Neuronal stem cell (in vitro differentiated cells): ENCODE measurements at regions not wholly inside any gene's neighbourhood (a gene's known extent, or its start where the extent isn't known, plus 50 kb on each side); places are given as distances from the start of the nearest gene placed in this dataset.
"Not testable (repeated sequence)": the region's sequence is repeated elsewhere in the genome, so short reads cannot be mapped to it uniquely, and the experiment has no call there.

Experiments
- DNase-seq: peaks from one replicate; pipeline ENCODE4 v3.0.0-alpha.2; 2013; ENCODE audit warnings: low spot score
- H2AFZ ChIP-seq: one replicate; pipeline ENCODE4 v1.6.1; 2013; ENCODE audit warnings: mild to moderate bottlenecking, low read length, inconsistent platforms
- H2AK5ac ChIP-seq: 2 replicates; pipeline ENCODE4 v1.6.1; 2013; ENCODE audit warnings: low read depth, mild to moderate bottlenecking, inconsistent platforms, low read length, moderate library complexity, mixed read lengths
- H2BK120ac ChIP-seq: 2 replicates; pipeline ENCODE4 v1.6.1; 2013; ENCODE audit warnings: low read depth, mild to moderate bottlenecking, inconsistent platforms, low read length, moderate library complexity, mixed read lengths
- H2BK12ac ChIP-seq: one replicate; pipeline ENCODE4 v1.6.1; 2013; ENCODE audit warnings: low read length, inconsistent platforms
- H2BK15ac ChIP-seq: 2 replicates; pipeline ENCODE4 v1.6.1; 2013; ENCODE audit warnings: mild to moderate bottlenecking, low read length, inconsistent platforms, mixed read lengths
- H2BK5ac ChIP-seq: one replicate; pipeline ENCODE4 v1.6.1; 2013; ENCODE audit warnings: inconsistent platforms, mild to moderate bottlenecking, low read length, moderate library complexity
- H3K14ac ChIP-seq: one replicate; pipeline ENCODE4 v1.6.1; 2013; ENCODE audit warnings: low read length, inconsistent platforms
- H3K18ac ChIP-seq: 2 replicates; pipeline ENCODE4 v1.6.1; 2013; ENCODE audit warnings: low read length, inconsistent platforms
- H3K23ac ChIP-seq: 2 replicates; pipeline ENCODE4 v1.6.1; 2013; ENCODE audit warnings: low read depth, mild to moderate bottlenecking, mixed read lengths, low read length, inconsistent platforms; ENCODE audit not compliant: poor library complexity
- H3K27ac ChIP-seq: replicated peaks from 3 replicates; pipeline ENCODE4 v1.5.1; 2013; ENCODE audit warnings: low read length, inconsistent platforms
- H3K27me3 ChIP-seq, 3 experiments: 2 replicates each; pipeline ENCODE4 v1.6.1; 2013; ENCODE audit warnings: low read length in 3 of 3, mild to moderate bottlenecking in 2 of 3, inconsistent platforms in 1 of 3, low read depth in 1 of 3, mixed read lengths in 1 of 3, moderate library complexity in 1 of 3; ENCODE audit not compliant: control insufficient read depth in 3 of 3, insufficient read depth in 3 of 3
- H3K36me3 ChIP-seq, 2 donors: replicated peaks in 1 of 2; 2 replicates each; pipeline ENCODE4 v1.6.1; 2013; ENCODE audit warnings: low read length in 2 of 2; ENCODE audit not compliant: control insufficient read depth in 2 of 2, insufficient read depth in 2 of 2
- H3K4ac ChIP-seq: 2 replicates; pipeline ENCODE4 v1.6.1; 2013; ENCODE audit warnings: inconsistent platforms, mild to moderate bottlenecking, low read length, moderate library complexity
- H3K4me1 ChIP-seq, 2 donors: 1 replicate in 1 of 2; 2 replicates in 1 of 2; pipeline ENCODE4 v1.6.1; 2013; ENCODE audit warnings: low read length in 2 of 2, low read depth in 1 of 2; ENCODE audit not compliant: control insufficient read depth in 2 of 2, insufficient read depth in 1 of 2
- H3K4me2 ChIP-seq: one replicate; pipeline ENCODE4 v1.6.1; 2013; ENCODE audit warnings: mild to moderate bottlenecking, low read length, inconsistent platforms; ENCODE audit not compliant: insufficient read depth, poor library complexity, severe bottlenecking
- H3K4me3 ChIP-seq, 2 donors: 2 replicates each; pipeline ENCODE4 v1.5.1; 2013; ENCODE audit warnings: low read length in 2 of 2, mild to moderate bottlenecking in 2 of 2, inconsistent platforms in 1 of 2, moderate library complexity in 1 of 2
- H3K79me1 ChIP-seq: one replicate; pipeline ENCODE4 v1.6.1; 2013; ENCODE audit warnings: low read depth, mild to moderate bottlenecking, inconsistent platforms, low read length, moderate library complexity
- H3K9ac ChIP-seq: one replicate; pipeline ENCODE4 v1.6.1; 2013; ENCODE audit warnings: mild to moderate bottlenecking, low read depth, low read length, inconsistent platforms; ENCODE audit not compliant: poor library complexity
- H3K9me3 ChIP-seq, 2 donors: replicated peaks in 1 of 2; 2 replicates each; pipeline versions ENCODE3 to v1.6.1; 2013; ENCODE audit warnings: low read length in 2 of 2, mild to moderate bottlenecking in 2 of 2, inconsistent platforms in 1 of 2, low read depth in 1 of 2, mixed read lengths in 1 of 2, moderate library complexity in 1 of 2; ENCODE audit not compliant: control insufficient read depth in 2 of 2, insufficient read depth in 1 of 2
- H4K8ac ChIP-seq: one replicate; pipeline ENCODE4 v1.6.1; 2013; ENCODE audit warnings: low read depth, mild to moderate bottlenecking, inconsistent platforms, low read length, moderate library complexity
- H4K91ac ChIP-seq: one replicate; pipeline ENCODE4 v1.6.1; 2013; ENCODE audit warnings: low read length, low read depth, mild to moderate bottlenecking, inconsistent platforms; ENCODE audit not compliant: poor library complexity
- whole genome bisulfite sequencing, 2 donors: extraction: QIAGEN DNeasy Blood & Tissue Kit; methylation state at CpG; one replicate each; pipeline ENCODE4 v1.1.7; 2013; ENCODE audit warnings: missing lambda C conversion rate in 2 of 2, mixed read lengths in 1 of 2; ENCODE audit not compliant: insufficient read length in 2 of 2, insufficient replicate concordance in 1 of 2; ENCODE audit errors: extremely low coverage in 2 of 2; 5-methylcytosine and 5-hydroxymethylcytosine counted together

DNA sequence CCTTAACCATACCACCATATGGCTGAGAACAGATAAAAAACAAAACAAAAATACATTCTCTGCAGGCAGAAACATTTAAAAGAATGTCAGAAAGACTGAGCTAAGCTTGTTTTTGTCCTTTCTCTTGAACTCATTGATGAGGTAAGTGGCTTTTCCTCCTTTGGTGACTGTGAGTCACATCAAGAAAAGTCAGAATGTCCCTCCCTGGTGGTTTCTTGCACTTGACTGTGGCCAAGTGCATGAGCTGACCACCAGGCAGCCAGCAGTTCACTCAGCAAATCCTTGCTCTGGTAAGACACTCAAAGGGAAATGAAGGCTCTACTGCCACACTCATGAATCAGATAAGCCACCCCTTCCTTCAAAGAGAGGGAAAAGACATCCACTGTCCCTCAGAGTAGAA, 970.9 kb downstream of the TAF11L14 start:
- H3K23ac ChIP-seq, result no peak overlapping the region
- H3K27ac ChIP-seq, result no peak overlapping the region
- H3K4me1 ChIP-seq, result no peaks in the 10 kb centered on the region
- no peaks in the 10 kb centered on the region for H3K9me3 ChIP-seq
- H3K9ac ChIP-seq, result no peak overlapping the region
- no peaks in the 10 kb centered on the region for H3K27me3 ChIP-seq
- H3K14ac ChIP-seq, result no peak overlapping the region
- H2BK15ac ChIP-seq, result no peak overlapping the region
- H4K8ac ChIP-seq, result no peak overlapping the region
- no peaks in the 10 kb centered on the region for H3K79me1 ChIP-seq
- H3K4me3 ChIP-seq, result no peak overlapping the region
- DNase-seq, result no peak
- no peak overlapping the region for H2BK5ac ChIP-seq
- H4K91ac ChIP-seq, result no peak overlapping the region
- no peak overlapping the region for H2BK12ac ChIP-seq
- H2AK5ac ChIP-seq, result no peak overlapping the region
- H3K4me2 ChIP-seq, result no peak overlapping the region
- H2BK120ac ChIP-seq, result no peak overlapping the region
- no peak overlapping the region for H2AFZ ChIP-seq
- H3K4ac ChIP-seq, result no peak overlapping the region
- H3K36me3 ChIP-seq, result no peaks in the 10 kb centered on the region
- H3K18ac ChIP-seq, result no peak overlapping the region

- Histone ChIP-seq H2AK5ac (no peak overlapping the region), H4K8ac (no peak overlapping the region), H2BK120ac (no peak overlapping the region), H3K27me3 (no peaks in the 10 kb centered on the region), H3K23ac (no peak overlapping the region), H2BK15ac (no peak overlapping the region), H3K4ac (no peak overlapping the region), H3K9me3 (no peaks in the 10 kb centered on the region), H3K4me2 (no peak overlapping the region), H3K36me3 (no peaks in the 10 kb centered on the region), H3K18ac (no peak overlapping the region), H3K14ac (no peak overlapping the region), H3K4me1 (no peaks in the 10 kb centered on the region), H3K27ac (no peak overlapping the region), H3K9ac (no peak overlapping the region), H3K4me3 (no peak overlapping the region), H4K91ac (no peak overlapping the region), H2BK12ac (no peak overlapping the region), H2BK5ac (no peak overlapping the region), H3K79me1 (no peaks in the 10 kb centered on the region), H2AFZ (no peak overlapping the region)
- DNase-seq, result no peak
- no CpG with 5 or more reads among the region's 5 CpGs for WGBS, 2 donors
Observed at GRCh38 chr5:18607570-18607969, 973.3 kb downstream of the TAF11L14 start.

- not testable (repeated sequence) for H2AK5ac ChIP-seq, H3K23ac ChIP-seq, H3K9me3 ChIP-seq, H3K36me3 ChIP-seq, H2BK5ac ChIP-seq, H3K4me2 ChIP-seq, H3K27me3 ChIP-seq, H2AFZ ChIP-seq, H3K9ac ChIP-seq, H3K18ac ChIP-seq, H3K14ac ChIP-seq, H3K4me3 ChIP-seq, H2BK12ac ChIP-seq, DNase-seq, H3K4ac ChIP-seq, H4K91ac ChIP-seq, H2BK120ac ChIP-seq, H3K27ac ChIP-seq, H3K4me1 ChIP-seq, H3K79me1 ChIP-seq, H2BK15ac ChIP-seq, H4K8ac ChIP-seq
- no CpG with 5 or more reads among the region's 2 CpGs for WGBS, 2 donors
Observed at GRCh38 chr5:18617191-18617590, 982.9 kb downstream of the TAF11L14 start.

GRCh38 chr5:18630458-18631045, 996.3 kb downstream of the TAF11L14 start:
- H3K18ac ChIP-seq, result no peak overlapping the region
- H2AK5ac ChIP-seq, result no peak overlapping the region
- no peak overlapping the region for H3K4me2 ChIP-seq
- no peak overlapping the region for H2BK5ac ChIP-seq
- H3K79me1 ChIP-seq, result no peaks in the 10 kb centered on the region
- no CpG with 5 or more reads among the region's 2 CpGs for WGBS, 2 donors
- H2BK15ac ChIP-seq, result no peak overlapping the region
- H3K23ac ChIP-seq, result no peak overlapping the region
- H3K27ac ChIP-seq, result no peak overlapping the region
- no peak overlapping the region for H3K9ac ChIP-seq
- no peak overlapping the region for H4K8ac ChIP-seq
- H3K36me3 ChIP-seq, result no peaks in the 10 kb centered on the region
- no peak overlapping the region for H2BK12ac ChIP-seq
- no peak overlapping the region for H4K91ac ChIP-seq
- no peak for DNase-seq
- no peaks in the 10 kb centered on the region for H3K27me3 ChIP-seq
- no peak overlapping the region for H2AFZ ChIP-seq
- H3K9me3 ChIP-seq, result no peaks in the 10 kb centered on the region
- no peaks in the 10 kb centered on the region for H3K4me1 ChIP-seq
- H2BK120ac ChIP-seq, result no peak overlapping the region
- H3K4me3 ChIP-seq, result no peak overlapping the region
- H3K4ac ChIP-seq, result no peak overlapping the region
- no peak overlapping the region for H3K14ac ChIP-seq
